Osteoblast (primary cell): ENCODE measurements at regions not wholly inside any gene's neighbourhood (a gene's known extent, or its start where the extent isn't known, plus 50 kb on each side); places are given as distances from the start of the nearest gene placed in this dataset.

Source experiments
- DNase-seq: peaks from one replicate; pipeline ENCODE4 v3.0.0; 2011; ENCODE audit warnings: low spot score, mixed read lengths; ENCODE audit not compliant: insufficient read length; ENCODE audit errors: missing footprints
- H2AFZ ChIP-seq: 2 replicates; pipeline ENCODE4 v1.6.0; 2011; ENCODE audit warnings: mild to moderate bottlenecking, low read length
- H3K27ac ChIP-seq: 2 replicates; pipeline ENCODE4 v1.5.1; 2011; ENCODE audit warnings: mild to moderate bottlenecking, low read depth, low read length, moderate library complexity
- H3K27me3 ChIP-seq: 2 replicates; pipeline ENCODE4 v1.6.0; 2012; ENCODE audit warnings: mild to moderate bottlenecking, control low read depth, inconsistent platforms, low read length, moderate library complexity; ENCODE audit not compliant: insufficient read depth
- H3K36me3 ChIP-seq: 2 replicates; pipeline ENCODE4 v1.5.1; 2011; ENCODE audit warnings: mild to moderate bottlenecking, low read length, control low read depth, moderate library complexity; ENCODE audit not compliant: insufficient read depth
- H3K4me1 ChIP-seq: 2 replicates; pipeline ENCODE4 v1.5.1; 2011; ENCODE audit warnings: mild to moderate bottlenecking, low read length, control low read depth, moderate library complexity; ENCODE audit not compliant: insufficient read depth
- H3K4me2 ChIP-seq: 2 replicates; pipeline ENCODE4 v1.6.0; 2011; ENCODE audit warnings: mild to moderate bottlenecking, low read length; ENCODE audit not compliant: insufficient read depth
- H3K4me3 ChIP-seq: fragments of 200-600 bp; sonication (generic); 3 replicates; pipeline ENCODE4 v1.5.1; 2012; ENCODE audit warnings: mild to moderate bottlenecking, low read length, inconsistent platforms; ENCODE audit not compliant: insufficient read depth
- H3K79me2 ChIP-seq: 2 replicates; pipeline ENCODE4 v1.6.0; 2012; ENCODE audit warnings: mild to moderate bottlenecking, low read length, control low read depth, inconsistent platforms; ENCODE audit not compliant: insufficient read depth
- H3K9me3 ChIP-seq: 2 replicates; pipeline ENCODE4 v1.5.1; 2011; ENCODE audit warnings: low read depth, low read length, control low read depth
- H4K20me1 ChIP-seq: 2 replicates; pipeline ENCODE4 v1.6.0; 2012; ENCODE audit warnings: mild to moderate bottlenecking, low read length, control low read depth; ENCODE audit not compliant: insufficient read depth
- CTCF ChIP-seq: IDR thresholded peaks from 2 replicates; pipeline ENCODE4 v1.5.1; 2011; ENCODE audit warnings: mild to moderate bottlenecking, low read depth, low read length, moderate library complexity; ENCODE audit errors: extremely low read depth

GRCh38 chrX:138930583-138930945 lies 219.0 kb upstream of the FGF13 start:
- H3K4me3 ChIP-seq, result no peak overlapping the region

GRCh38 chrX:138929926-138930582 lies 218.5 kb upstream of the FGF13 start:
- H4K20me1 ChIP-seq, result no peaks in the 10 kb centered on the region
- DNase-seq, result no peak
- H3K4me3 ChIP-seq, result no peak overlapping the region
- no peaks in the 10 kb centered on the region for H3K4me1 ChIP-seq
- no peaks in the 10 kb centered on the region for H3K79me2 ChIP-seq
- no peak overlapping the region for H2AFZ ChIP-seq
- H3K4me2 ChIP-seq, result no peak overlapping the region
- no peaks in the 10 kb centered on the region for H3K9me3 ChIP-seq
- no peaks in the 10 kb centered on the region for H3K36me3 ChIP-seq
- no peak overlapping the region for H3K27ac ChIP-seq
- no peak for TF ChIP-seq CTCF
- no peaks in the 10 kb centered on the region for H3K27me3 ChIP-seq

More at GRCh38 chrX:138930583-138930945, 219.0 kb upstream of the FGF13 start:
- H3K9me3 ChIP-seq, result no peaks in the 10 kb centered on the region
- TF ChIP-seq CTCF, result no peak
- H3K36me3 ChIP-seq, result no peaks in the 10 kb centered on the region
- H3K27me3 ChIP-seq, result no peaks in the 10 kb centered on the region
- H3K4me2 ChIP-seq, result no peak overlapping the region
- no peaks in the 10 kb centered on the region for H4K20me1 ChIP-seq
- H3K79me2 ChIP-seq, result no peaks in the 10 kb centered on the region
- no peak overlapping the region for H3K27ac ChIP-seq
- H2AFZ ChIP-seq, result no peak overlapping the region
- no peaks in the 10 kb centered on the region for H3K4me1 ChIP-seq
- no peak for DNase-seq

GRCh38 chrX:138928737-138929459 lies 217.4 kb upstream of the FGF13 start:
- Histone ChIP-seq H4K20me1 (no peaks in the 10 kb centered on the region), H3K4me2 (no peak overlapping the region), H3K4me1 (no peaks in the 10 kb centered on the region), H3K27me3 (no peaks in the 10 kb centered on the region), H2AFZ (no peak overlapping the region), H3K4me3 (no peak overlapping the region), H3K79me2 (no peaks in the 10 kb centered on the region), H3K9me3 (no peaks in the 10 kb centered on the region), H3K36me3 (no peaks in the 10 kb centered on the region), H3K27ac (no peak overlapping the region)
- no peak for DNase-seq
- TF ChIP-seq CTCF, result no peak

GRCh38 chrX:138925330-138925729 lies 213.8 kb upstream of the FGF13 start:
- no peaks in the 10 kb centered on the region for H3K4me1 ChIP-seq
- no peak overlapping the region for H3K4me3 ChIP-seq
- H2AFZ ChIP-seq, result no peak overlapping the region
- TF ChIP-seq CTCF, result no peak
- H3K36me3 ChIP-seq, result no peaks in the 10 kb centered on the region
- DNase-seq, result no peak
- no peaks in the 10 kb centered on the region for H4K20me1 ChIP-seq
- no peak overlapping the region for H3K27ac ChIP-seq
- H3K27me3 ChIP-seq, result no peaks in the 10 kb centered on the region
- H3K79me2 ChIP-seq, result no peaks in the 10 kb centered on the region
- H3K4me2 ChIP-seq, result no peak overlapping the region
- no peaks in the 10 kb centered on the region for H3K9me3 ChIP-seq
